ENCODE measurements at regions not wholly inside any gene's neighbourhood (a gene's known extent, or its start where the extent isn't known, plus 50 kb on each side); places are given as distances from the start of the nearest gene placed in this dataset.
"Not testable (repeated sequence)": the region's sequence is repeated elsewhere in the genome, so short reads cannot be mapped to it uniquely, and the experiment has no call there.

GRCh38 chr12:116361414-116362223, 84.1 kb upstream of the MED13L start:
- no peak for DNase-seq

GRCh38 chr12:116365114-116365513, 87.6 kb upstream of the MED13L start:
- DNase-seq: no peak

- no peak for DNase-seq
Observed at GRCh38 chr12:116365606-116366455, 88.3 kb upstream of the MED13L start.

- DNase-seq: no peak
Observed at GRCh38 chr12:116366456-116366776, 88.9 kb upstream of the MED13L start.

GRCh38 chr12:116366824-116367223, 89.3 kb upstream of the MED13L start:
- no peak for DNase-seq

GRCh38 chr12:116368196-116369194, 91.0 kb upstream of the MED13L start:
- no peak for DNase-seq

- DNase-seq: peak in 1 of 3 donors; percentile 40
Observed at GRCh38 chr12:116370004-116370404, 92.5 kb upstream of the MED13L start.

- DNase-seq: no peak
Observed at GRCh38 chr12:116370886-116371580, 93.5 kb upstream of the MED13L start.

GRCh38 chr12:116372815-116373214, 95.3 kb upstream of the MED13L start:
- DNase-seq: no peak

- no peak for DNase-seq
Observed at GRCh38 chr12:116373572-116374206, 96.2 kb upstream of the MED13L start.

GRCh38 chr12:116374207-116374606, 96.7 kb upstream of the MED13L start:
- no peak for DNase-seq

- no peak for DNase-seq
Observed at GRCh38 chr12:116375278-116375842, 97.9 kb upstream of the MED13L start.

GRCh38 chr12:116376354-116377193, 99.1 kb upstream of the MED13L start:
- peak; percentile 58 to 90 (median 81) for DNase-seq

- DNase-seq: not testable (repeated sequence)
Observed at GRCh38 chr12:116377194-116377571, 99.7 kb upstream of the MED13L start.

- DNase-seq: no peak
Observed at GRCh38 chr12:116378002-116378401, 100.5 kb upstream of the MED13L start.

- peak; percentile 88 to 96 (median 92) for DNase-seq
Observed at GRCh38 chr12:116380108-116380507, 102.6 kb upstream of the MED13L start.

- not testable (repeated sequence) for DNase-seq
Observed at GRCh38 chr12:116380740-116381139, 103.2 kb upstream of the MED13L start.

- DNase-seq: no peak
Observed at GRCh38 chr12:116381240-116381743, 103.8 kb upstream of the MED13L start.

GRCh38 chr12:116381744-116382685, 104.5 kb upstream of the MED13L start:
- DNase-seq: peak; percentile 32 to 43 (median 41)

All from suppressor macrophage treated with lipopolysaccharide for 1 hour (primary cell).